ENCODE measurements at regions not wholly inside any gene's neighbourhood (a gene's known extent, or its start where the extent isn't known, plus 50 kb on each side); places are given as distances from the start of the nearest gene placed in this dataset.

- Histone ChIP-seq H3K9me3 (no peaks in the 10 kb centered on the region), H3K4me1 (peaks cover 69% of the 10 kb centered on the region), H3K4me3 (no peak overlapping the region), H3K27ac (peak overlapping the region; percentile 61 to 74), H3K4me2 (peak overlapping the region; percentile 69)
- peak; percentile 49 to 53; a peak in 4 of 6 replicates for ATAC-seq
- POLR2A ChIA-PET, result no interaction called here
- TF ChIP-seq HOXB13 (CRISPR knock-in tag; IDR thresholded peaks at IDR 0.05; ENCODE audit: low read depth) (no peak), BHLHE40 (IDR thresholded peaks at IDR 0.05; ENCODE audit: low read depth, low read length) (no peak), HDAC2 (IDR thresholded peaks at IDR 0.05) (no peak), SMC3 (IDR thresholded peaks at IDR 0.05) (no peak), ELK1 (IDR thresholded peaks at IDR 0.05; ENCODE audit: low read depth, low read length) (no peak), BCL3 (IDR thresholded peaks at IDR 0.05) (no peak), POLR2A (IDR thresholded peaks at IDR 0.05; ENCODE audit: low read length) (no peak), FOSB (CRISPR knock-in tag; IDR thresholded peaks at IDR 0.05) (no peak), ESRRA (IDR thresholded peaks at IDR 0.05; ENCODE audit: borderline replicate concordance, low read length) (no peak), PBX3 (IDR thresholded peaks at IDR 0.05) (no peak), NR3C1 (IDR thresholded peaks at IDR 0.05) (no peak), ZFP36 (IDR thresholded peaks at IDR 0.05; ENCODE audit: borderline replicate concordance, partially characterized antibody) (no peak), RARB (CRISPR knock-in tag; IDR thresholded peaks at IDR 0.05) (no peak)
- TF ChIP-seq, protein P1, sequence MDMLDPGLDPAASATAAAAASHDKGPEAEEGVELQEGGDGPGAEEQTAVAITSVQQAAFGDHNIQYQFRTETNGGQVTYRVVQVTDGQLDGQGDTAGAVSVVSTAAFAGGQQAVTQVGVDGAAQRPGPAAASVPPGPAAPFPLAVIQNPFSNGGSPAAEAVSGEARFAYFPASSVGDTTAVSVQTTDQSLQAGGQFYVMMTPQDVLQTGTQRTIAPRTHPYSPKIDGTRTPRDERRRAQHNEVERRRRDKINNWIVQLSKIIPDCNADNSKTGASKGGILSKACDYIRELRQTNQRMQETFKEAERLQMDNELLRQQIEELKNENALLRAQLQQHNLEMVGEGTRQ (IDR thresholded peaks at IDR 0.05), result no peak
- 78% methylated on average over 2 of the region's 2 CpGs for WGBS (ENCODE audit: missing lambda C conversion rate)
- CTCF ChIA-PET, result no interaction called here
- no peak for DNase-seq (ENCODE audit: low read depth in 1 of 2, low spot score in 1 of 2)
- FAIRE-seq, result peak; percentile 39
Measured at GRCh38 chr1:218658269-218658668, 313.1 kb downstream of the TGFB2 start.

DNA sequence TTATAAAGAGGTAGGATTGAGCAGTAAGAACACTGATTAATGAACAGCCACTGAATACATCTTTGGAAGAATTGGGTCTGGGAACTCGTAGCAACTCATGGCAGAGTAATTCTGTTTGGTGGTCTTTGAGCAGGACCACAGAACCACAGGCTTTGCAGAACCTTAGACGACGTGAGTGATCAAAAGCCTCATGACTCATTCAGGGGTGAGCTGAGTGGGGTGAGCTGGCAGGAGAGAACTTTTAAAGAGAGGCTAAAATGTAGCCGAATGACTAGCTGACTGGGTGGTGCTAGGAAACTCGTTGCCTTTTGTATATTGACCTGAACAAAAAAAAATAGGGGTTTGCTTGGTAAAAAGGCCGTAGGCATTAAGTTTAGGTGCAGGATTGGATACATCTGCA is 313.8 kb downstream of the TGFB2 start:
- TF ChIP-seq FOSL2 (IDR thresholded peaks at IDR 0.05) (peak; percentile 67), FOSL2 (CRISPR knock-in tag; IDR thresholded peaks at IDR 0.05) (peak; percentile 79), JUN (IDR thresholded peaks at IDR 0.05) (peak in 1 of 2 experiments; percentile 28; a peak in 1 of 5 replicates), JUNB (IDR thresholded peaks at IDR 0.05) (peak; percentile 36; the same call in 1 of the 2 replicates)
- TF ChIP-seq, protein P1 (IDR thresholded peaks at IDR 0.05), result no peak
- Histone ChIP-seq H3K4me2 (peak overlapping the region; percentile 69), H3K27ac (peak overlapping the region; percentile 61 to 74), H3K4me3 (no peak overlapping the region), H3K4me1 (peaks cover 71% of the 10 kb centered on the region), H3K9me3 (no peaks in the 10 kb centered on the region)
- ChIA-PET POLR2A (interaction anchor here (0.7 kb wide), 1 partner anchor 57 kb away, joined by 3 read pairs; no protein-coding TSS in a partner anchor), CTCF (interaction anchor here (0.9 kb wide), 1 partner anchor 70 kb away, joined by 3 read pairs; no protein-coding TSS in a partner anchor)
- 4% methylated on average over 6 of the region's 6 CpGs for WGBS (ENCODE audit: missing lambda C conversion rate)
- DNase-seq (ENCODE audit: low read depth in 1 of 2, low spot score in 1 of 2), result peak; percentile 43 to 55
- FAIRE-seq, result no peak
- peak; percentile 78 for ATAC-seq

- H3K9me3 ChIP-seq, result no peaks in the 10 kb centered on the region
- DNase-seq (ENCODE audit: low read depth in 1 of 2, low spot score in 1 of 2) (no peak), ATAC-seq (peak in 1 of 2 experiments; percentile 13; a peak in 3 of 6 replicates), FAIRE-seq (peak; percentile 73)
- H3K4me3 ChIP-seq, result no peak overlapping the region
- H3K4me1 ChIP-seq, result peaks cover 78% of the 10 kb centered on the region
- H3K27ac ChIP-seq, result peak overlapping the region; percentile 61 to 87
- ChIA-PET CTCF (no interaction called here), POLR2A (no interaction called here)
- peak overlapping the region; percentile 69 for H3K4me2 ChIP-seq
- TF ChIP-seq CEBPB (IDR thresholded peaks at IDR 0.05) (no peak), JUN (IDR thresholded peaks at IDR 0.05) (0 out of 5 replicates have a peak, but pooled peaks of 1 of the 2 experiments have one; percentile 46)
- WGBS (ENCODE audit: missing lambda C conversion rate), result 28% methylated on average over 2 of the region's 2 CpGs
Measured at GRCh38 chr1:218659911-218660677, 315.0 kb downstream of the TGFB2 start.
